ENCODE measurements at regions not wholly inside any gene's neighbourhood (a gene's known extent, or its start where the extent isn't known, plus 50 kb on each side); places are given as distances from the start of the nearest gene placed in this dataset.

- TF ChIP-seq EZH2 (IDR thresholded peaks at IDR 0.05; ENCODE audit: borderline replicate concordance) (no peak), EZH2phosphoT487 (IDR thresholded peaks at IDR 0.05; ENCODE audit: low read depth, severe bottlenecking, unreplicated experiment) (no peak), CTCF (IDR thresholded peaks at IDR 0.05; ENCODE audit: poor library complexity) (no peak)
These were observed 50.2 kb upstream of the FGF3 start for GRCh38 chr11:69869311-69869939.

GRCh38 chr11:69870766-69871165 lies 51.5 kb upstream of the FGF3 start:
- H3K36me3 ChIP-seq (replicated peaks; ENCODE audit: insufficient read depth, low read depth): no peaks in the 10 kb centered on the region
- H3K27ac ChIP-seq: no peak overlapping the region
- DNase-seq (ENCODE audit: low spot score): no peak
- TF ChIP-seq EZH2phosphoT487 (IDR thresholded peaks at IDR 0.05; ENCODE audit: low read depth, severe bottlenecking, unreplicated experiment) (no peak), EZH2 (IDR thresholded peaks at IDR 0.05; ENCODE audit: borderline replicate concordance) (no peak), CTCF (IDR thresholded peaks at IDR 0.05; ENCODE audit: poor library complexity) (no peak)
- H3K79me2 ChIP-seq: no peaks in the 10 kb centered on the region
- H3K9me3 ChIP-seq (ENCODE audit: low read depth): no peaks in the 10 kb centered on the region
- 40% methylated on average over 3 of the region's 3 CpGs for WGBS (ENCODE audit: low lambda C conversion rate, missing lambda C conversion rate)
- no peak overlapping the region for H3K4me3 ChIP-seq
- H2AFZ ChIP-seq: no peak overlapping the region
- H3K9me2 ChIP-seq (replicated peaks; ENCODE audit: insufficient read depth): no peaks in the 10 kb centered on the region
- H4K20me1 ChIP-seq (ENCODE audit: insufficient read depth, poor library complexity, severe bottlenecking): no peaks in the 10 kb centered on the region
- H3K4me2 ChIP-seq: no peak overlapping the region
- no peaks in the 10 kb centered on the region for H3K4me1 ChIP-seq (ENCODE audit: insufficient read depth)
- H3K27me3 ChIP-seq: no peaks in the 10 kb centered on the region

More at GRCh38 chr11:69869311-69869939, 50.2 kb upstream of the FGF3 start:
- no peak overlapping the region for H3K4me3 ChIP-seq
- H3K79me2 ChIP-seq: no peaks in the 10 kb centered on the region
- H3K4me1 ChIP-seq (ENCODE audit: insufficient read depth): no peaks in the 10 kb centered on the region
- H4K20me1 ChIP-seq (ENCODE audit: insufficient read depth, poor library complexity, severe bottlenecking): no peaks in the 10 kb centered on the region
- no peaks in the 10 kb centered on the region for H3K36me3 ChIP-seq (replicated peaks; ENCODE audit: insufficient read depth, low read depth)
- no peaks in the 10 kb centered on the region for H3K27me3 ChIP-seq
- no peak for DNase-seq (ENCODE audit: low spot score)
- H3K9me2 ChIP-seq (replicated peaks; ENCODE audit: insufficient read depth): no peaks in the 10 kb centered on the region
- WGBS (ENCODE audit: low lambda C conversion rate, missing lambda C conversion rate): 92% methylated on average over 13 of the region's 13 CpGs
- no peak overlapping the region for H2AFZ ChIP-seq
- no peak overlapping the region for H3K4me2 ChIP-seq
- H3K27ac ChIP-seq: no peak overlapping the region
- no peaks in the 10 kb centered on the region for H3K9me3 ChIP-seq (ENCODE audit: low read depth)

- H3K27ac ChIP-seq: no peak overlapping the region
- no peak overlapping the region for H3K4me2 ChIP-seq
- no peaks in the 10 kb centered on the region for H3K27me3 ChIP-seq
- no peaks in the 10 kb centered on the region for H3K9me2 ChIP-seq (replicated peaks; ENCODE audit: insufficient read depth)
- no peaks in the 10 kb centered on the region for H3K4me1 ChIP-seq (ENCODE audit: insufficient read depth)
- no peak for DNase-seq (ENCODE audit: low spot score)
- no peaks in the 10 kb centered on the region for H4K20me1 ChIP-seq (ENCODE audit: insufficient read depth, poor library complexity, severe bottlenecking)
- no peak for TF ChIP-seq EZH2 (IDR thresholded peaks at IDR 0.05; ENCODE audit: borderline replicate concordance)
- TF ChIP-seq CTCF (IDR thresholded peaks at IDR 0.05; ENCODE audit: poor library complexity): no peak
- TF ChIP-seq EZH2phosphoT487 (IDR thresholded peaks at IDR 0.05; ENCODE audit: low read depth, severe bottlenecking, unreplicated experiment): no peak
- no peaks in the 10 kb centered on the region for H3K36me3 ChIP-seq (replicated peaks; ENCODE audit: insufficient read depth, low read depth)
- WGBS (ENCODE audit: low lambda C conversion rate, missing lambda C conversion rate): 90% methylated on average over 15 of the region's 15 CpGs
- H2AFZ ChIP-seq: no peak overlapping the region
- H3K9me3 ChIP-seq (ENCODE audit: low read depth): no peaks in the 10 kb centered on the region
- no peaks in the 10 kb centered on the region for H3K79me2 ChIP-seq
- H3K4me3 ChIP-seq: no peak overlapping the region
These were observed 54.2 kb upstream of the FGF3 start for GRCh38 chr11:69873166-69874077.

All from hepatocyte (in vitro differentiated cells).